ENCODE measurements at regions not wholly inside any gene's neighbourhood (a gene's known extent, or its start where the extent isn't known, plus 50 kb on each side); places are given as distances from the start of the nearest gene placed in this dataset.

GRCh38 chr19:23056516-23056915 is 53.5 kb upstream of the ZNF728 start:
- no peak for TF ChIP-seq POLR2A (IDR thresholded peaks at IDR 0.05; ENCODE audit: borderline replicate concordance, extremely low read depth, insufficient read depth, insufficient read length)
- TF ChIP-seq, protein P1, sequence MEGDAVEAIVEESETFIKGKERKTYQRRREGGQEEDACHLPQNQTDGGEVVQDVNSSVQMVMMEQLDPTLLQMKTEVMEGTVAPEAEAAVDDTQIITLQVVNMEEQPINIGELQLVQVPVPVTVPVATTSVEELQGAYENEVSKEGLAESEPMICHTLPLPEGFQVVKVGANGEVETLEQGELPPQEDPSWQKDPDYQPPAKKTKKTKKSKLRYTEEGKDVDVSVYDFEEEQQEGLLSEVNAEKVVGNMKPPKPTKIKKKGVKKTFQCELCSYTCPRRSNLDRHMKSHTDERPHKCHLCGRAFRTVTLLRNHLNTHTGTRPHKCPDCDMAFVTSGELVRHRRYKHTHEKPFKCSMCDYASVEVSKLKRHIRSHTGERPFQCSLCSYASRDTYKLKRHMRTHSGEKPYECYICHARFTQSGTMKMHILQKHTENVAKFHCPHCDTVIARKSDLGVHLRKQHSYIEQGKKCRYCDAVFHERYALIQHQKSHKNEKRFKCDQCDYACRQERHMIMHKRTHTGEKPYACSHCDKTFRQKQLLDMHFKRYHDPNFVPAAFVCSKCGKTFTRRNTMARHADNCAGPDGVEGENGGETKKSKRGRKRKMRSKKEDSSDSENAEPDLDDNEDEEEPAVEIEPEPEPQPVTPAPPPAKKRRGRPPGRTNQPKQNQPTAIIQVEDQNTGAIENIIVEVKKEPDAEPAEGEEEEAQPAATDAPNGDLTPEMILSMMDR (IDR thresholded peaks at IDR 0.05 in 2 of 3, conservative IDR thresholded peaks at IDR 0.05 in 1 of 3; ENCODE audit: borderline replicate concordance in 1 of 3, insufficient read depth in 1 of 3, low read depth in 2 of 3, low read length in 2 of 3), result no peak
- TF ChIP-seq EZH2 (IDR thresholded peaks at IDR 0.05), result no peak
- TF ChIP-seq REST (IDR thresholded peaks at IDR 0.05; ENCODE audit: low read depth), result no peak
- TF ChIP-seq MAX (IDR thresholded peaks at IDR 0.05), result no peak
- TF ChIP-seq ZNF274 (IDR thresholded peaks at IDR 0.05; ENCODE audit: low read depth, low read length), result no peak
- TF ChIP-seq POLR2AphosphoS5 (IDR thresholded peaks at IDR 0.05; ENCODE audit: low read depth, low read length), result no peak
- TF ChIP-seq TCF7L2 (IDR thresholded peaks at IDR 0.05; ENCODE audit: borderline replicate concordance, extremely low read depth, insufficient read depth, insufficient read length), result no peak
